ENCODE measurements at regions not wholly inside any gene's neighbourhood (a gene's known extent, or its start where the extent isn't known, plus 50 kb on each side); places are given as distances from the start of the nearest gene placed in this dataset.

GRCh38 chr4:89422441-89422990, 114.9 kb upstream of the GPRIN3 start:
- DNase-seq (ENCODE audit: low spot score): no peak

DNA sequence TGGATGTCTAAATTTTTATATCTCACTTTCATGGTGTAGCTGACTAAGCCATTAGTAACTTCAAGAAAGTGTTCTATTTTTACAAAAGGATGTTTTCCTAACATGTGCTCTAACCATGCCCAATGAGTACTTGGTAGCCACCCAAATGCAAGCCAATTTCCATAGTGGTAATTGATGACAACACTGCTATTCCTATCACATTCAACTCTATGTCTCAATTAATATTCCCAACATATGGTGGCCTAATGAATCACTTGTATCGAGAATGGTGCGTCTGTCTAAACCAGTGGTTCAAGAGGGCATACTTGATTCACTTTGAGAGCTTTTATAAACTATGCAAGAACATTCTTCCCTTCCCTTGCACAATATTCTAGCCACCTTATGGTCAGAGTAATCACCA, 112.9 kb upstream of the GPRIN3 start:
- no peak for DNase-seq (ENCODE audit: low spot score)

GRCh38 chr4:89419111-89419695, 111.6 kb upstream of the GPRIN3 start:
- DNase-seq (ENCODE audit: low spot score): no peak

DNA sequence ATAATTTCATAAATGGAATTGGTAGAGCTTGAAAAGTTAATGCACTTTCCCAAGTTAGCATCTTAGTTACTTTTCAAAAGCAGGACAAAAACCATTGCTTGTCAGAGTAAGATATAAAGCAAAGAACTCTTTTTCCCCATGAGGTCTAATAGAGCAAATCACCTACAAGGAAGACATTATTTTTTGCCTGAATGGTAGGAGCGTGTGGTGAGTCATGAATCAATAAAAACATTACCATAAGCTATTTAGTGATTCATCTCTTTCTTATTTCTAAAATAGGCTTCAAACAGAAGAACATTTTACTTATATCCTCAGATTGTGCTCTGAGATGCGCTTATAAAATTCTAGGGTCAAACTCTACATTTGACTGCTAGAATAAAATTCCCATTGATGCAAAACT, 109.4 kb upstream of the GPRIN3 start:
- no peak for DNase-seq (ENCODE audit: low spot score)

GRCh38 chr4:89413518-89413917, 105.9 kb upstream of the GPRIN3 start:
- no peak for DNase-seq (ENCODE audit: low spot score)

GRCh38 chr4:89411539-89412309, 104.1 kb upstream of the GPRIN3 start:
- no peak for DNase-seq (ENCODE audit: low spot score)

DNA sequence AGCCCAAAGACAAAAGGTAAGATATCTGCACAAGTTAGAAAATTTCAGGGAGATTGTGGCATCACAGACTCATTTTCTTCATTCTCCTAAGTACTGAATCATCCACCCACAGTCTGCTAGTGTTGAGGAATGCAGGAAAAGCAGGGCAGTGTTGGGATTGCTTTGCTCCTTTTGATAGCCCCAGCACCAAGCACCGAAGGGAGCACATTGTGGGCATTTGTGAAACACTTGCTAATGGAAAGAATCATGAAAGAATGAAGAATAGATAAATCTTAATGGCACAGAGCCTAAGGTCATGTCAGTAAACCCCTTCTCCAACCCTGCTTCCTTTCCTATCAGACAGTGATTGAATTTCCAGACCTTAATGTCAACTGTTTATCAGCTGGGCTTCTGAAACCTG, 103.1 kb upstream of the GPRIN3 start:
- no peak for DNase-seq (ENCODE audit: low spot score)

- DNase-seq (ENCODE audit: low spot score): no peak
Observed at GRCh38 chr4:89404530-89404929, 96.9 kb upstream of the GPRIN3 start.

- DNase-seq (ENCODE audit: low spot score): no peak
Observed at GRCh38 chr4:89403826-89404225, 96.2 kb upstream of the GPRIN3 start.

GRCh38 chr4:89400287-89401035, 92.9 kb upstream of the GPRIN3 start:
- DNase-seq (ENCODE audit: low spot score): no peak

DNA sequence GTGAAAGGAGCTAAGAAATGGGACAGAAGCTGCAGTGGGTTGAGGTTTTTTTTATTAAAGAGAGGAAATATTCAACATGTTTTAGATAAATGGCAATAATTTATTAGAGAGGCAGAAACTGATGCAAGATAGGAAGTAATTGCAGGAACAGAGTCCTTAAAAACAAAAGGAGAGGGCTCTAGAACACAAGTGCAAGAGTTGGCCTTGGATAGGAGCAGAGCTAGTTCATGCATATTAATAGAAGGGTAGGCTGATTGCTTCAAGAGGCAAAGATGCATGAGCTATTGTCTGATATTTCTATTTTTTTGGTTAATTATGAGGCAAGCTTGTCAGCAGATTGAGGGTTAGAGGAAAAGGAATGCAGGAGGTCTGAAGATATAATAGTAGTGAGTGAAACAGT, 91.0 kb upstream of the GPRIN3 start:
- no peak for DNase-seq (ENCODE audit: low spot score)

GRCh38 chr4:89398146-89398545, 90.5 kb upstream of the GPRIN3 start:
- DNase-seq (ENCODE audit: low spot score): no peak

DNA sequence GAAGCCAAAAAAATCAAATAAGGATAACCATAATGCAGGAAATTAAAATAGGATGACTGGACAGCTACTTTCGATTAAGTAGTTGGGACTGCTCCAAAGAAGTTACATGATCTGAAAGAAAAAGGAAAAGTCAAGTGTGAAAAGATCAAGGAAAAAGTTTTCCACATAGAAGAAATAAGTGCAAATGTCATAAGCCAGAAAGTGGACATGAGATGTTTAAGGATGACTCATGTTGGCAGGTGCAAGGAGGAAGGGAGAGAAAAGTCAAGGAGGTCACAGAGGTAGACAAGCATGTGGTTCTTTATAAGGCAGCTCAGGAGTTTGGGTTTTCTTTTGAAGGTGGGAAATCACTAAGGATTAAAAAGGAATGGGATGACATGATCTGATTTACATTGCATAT, 89.8 kb upstream of the GPRIN3 start:
- DNase-seq (ENCODE audit: low spot score): no peak

GRCh38 chr4:89382439-89382838, 74.8 kb upstream of the GPRIN3 start:
- DNase-seq (ENCODE audit: low spot score): no peak

DNA sequence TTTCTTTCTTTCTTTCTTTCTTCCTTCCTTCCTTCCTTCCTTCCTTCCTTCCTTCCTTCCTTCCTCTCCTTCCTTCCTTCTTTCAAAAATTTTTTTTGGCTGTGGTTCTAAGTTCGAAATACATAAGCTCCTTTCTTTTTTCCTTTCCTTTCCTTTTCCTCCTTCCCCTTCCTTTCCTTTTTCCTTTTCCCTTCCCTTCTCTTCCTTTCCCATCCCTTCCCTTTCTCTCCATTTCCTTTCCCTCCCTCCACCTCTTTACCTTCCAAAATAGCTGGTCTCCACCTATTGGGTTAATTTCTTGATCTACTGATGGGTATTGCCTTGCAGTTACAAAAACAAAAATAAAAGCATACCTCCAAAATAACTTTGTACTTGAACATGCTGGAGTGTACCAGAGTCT, 73.4 kb upstream of the GPRIN3 start:
- DNase-seq (ENCODE audit: low spot score): no peak

- no peak for DNase-seq (ENCODE audit: low spot score)
Observed at GRCh38 chr4:89379511-89380044, 72.0 kb upstream of the GPRIN3 start.

DNA sequence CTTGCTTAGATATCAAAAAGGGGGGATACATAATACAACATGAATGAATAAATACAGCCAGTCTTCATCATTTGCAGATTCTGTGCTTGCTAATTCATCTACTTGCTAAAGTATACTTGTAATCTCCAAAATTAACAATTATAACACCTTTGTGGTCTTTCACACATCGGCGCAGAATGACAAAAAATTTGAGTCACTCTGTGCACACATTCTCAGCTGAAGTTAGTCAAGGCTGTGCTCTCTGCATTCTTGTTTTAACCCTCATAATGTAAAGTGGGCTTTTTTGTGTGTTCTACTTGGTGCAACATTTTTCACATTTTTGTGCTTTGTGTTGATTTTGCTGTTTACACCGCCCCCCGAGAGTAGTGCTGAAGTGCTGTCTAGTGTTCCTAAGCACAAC, 65.8 kb upstream of the GPRIN3 start:
- DNase-seq (ENCODE audit: low spot score): no peak

- DNase-seq (ENCODE audit: low spot score): no peak
Observed at GRCh38 chr4:89371614-89372013, 64.0 kb upstream of the GPRIN3 start.

- DNase-seq (ENCODE audit: low spot score): no peak
Observed at GRCh38 chr4:89369581-89369980, 62.0 kb upstream of the GPRIN3 start.

GRCh38 chr4:89368861-89369260, 61.3 kb upstream of the GPRIN3 start:
- DNase-seq (ENCODE audit: low spot score): no peak

GRCh38 chr4:89365776-89366175, 58.2 kb upstream of the GPRIN3 start:
- no peak for DNase-seq (ENCODE audit: low spot score)

DNA sequence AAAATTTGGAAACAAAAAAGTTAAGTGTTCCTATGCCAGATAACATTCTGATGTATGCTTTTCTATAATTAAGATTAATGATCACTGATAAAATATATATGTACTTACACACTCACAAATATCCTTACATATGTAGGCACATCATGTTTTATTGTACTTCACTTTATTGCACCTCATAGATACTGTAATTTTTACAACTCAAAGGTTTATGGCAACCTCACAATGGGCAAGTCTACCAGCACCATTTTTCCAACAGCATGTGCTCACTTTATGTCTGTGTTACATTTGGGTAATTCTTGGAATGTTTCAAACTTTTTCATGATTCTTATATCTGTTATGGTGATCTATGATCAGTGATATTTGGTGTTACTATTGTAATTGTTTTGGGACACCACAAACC, 57.8 kb upstream of the GPRIN3 start:
- DNase-seq (ENCODE audit: low spot score): no peak

- DNase-seq (ENCODE audit: low spot score): no peak
Observed at GRCh38 chr4:89364541-89364940, 56.9 kb upstream of the GPRIN3 start.

Data from NAMALWA (cell line).